NOMO-1 treated with dmso at 0.1 percent for 144 hours (cell line): ENCODE measurements at regions not wholly inside any gene's neighbourhood (a gene's known extent, or its start where the extent isn't known, plus 50 kb on each side); places are given as distances from the start of the nearest gene placed in this dataset.

Source experiments
- DNase-seq: peaks from one replicate; lab custom pipeline; 2025; ENCODE audit not compliant: unreplicated experiment; lab: John Stamatoyannopoulos, UW

DNA sequence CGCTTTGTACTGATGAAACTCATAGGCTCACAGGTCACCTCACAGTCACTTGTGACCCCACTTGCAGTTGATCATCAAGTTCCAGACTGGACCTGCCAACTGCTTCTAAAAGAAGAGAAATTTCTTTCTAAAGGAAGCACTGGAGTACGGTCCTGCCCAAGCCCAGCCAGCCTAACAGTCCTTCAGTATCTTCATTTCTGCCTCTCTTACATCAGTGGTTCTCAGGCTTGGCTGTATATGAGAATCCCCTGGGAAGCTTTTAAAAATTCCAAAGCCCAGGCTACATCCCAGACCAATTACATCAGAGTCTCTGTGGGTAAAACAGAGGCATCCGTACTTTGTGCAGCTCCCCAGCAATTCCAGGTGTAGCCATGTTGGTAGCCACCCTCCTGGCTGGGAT lies 282.1 kb downstream of the NFIB start:
- DNase-seq: no peak

DNA sequence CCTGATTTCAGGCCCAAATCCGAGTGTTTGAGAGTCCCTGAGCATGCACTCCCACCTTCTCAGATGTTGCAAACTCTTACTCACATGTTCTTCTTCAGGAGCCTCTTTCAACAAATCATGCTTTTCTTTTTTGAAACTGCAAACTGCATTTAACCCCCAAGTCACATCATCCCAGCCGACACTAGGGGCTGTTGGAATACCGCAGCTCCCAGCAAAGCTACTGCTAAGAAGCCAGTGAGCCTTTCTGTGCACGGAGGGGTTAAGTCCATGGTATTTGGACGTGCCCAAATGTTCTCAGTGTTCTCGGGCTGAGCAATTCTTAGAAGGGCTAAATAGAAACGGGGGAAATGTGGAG lies 282.9 kb downstream of the NFIB start:
- DNase-seq: no peak

DNA sequence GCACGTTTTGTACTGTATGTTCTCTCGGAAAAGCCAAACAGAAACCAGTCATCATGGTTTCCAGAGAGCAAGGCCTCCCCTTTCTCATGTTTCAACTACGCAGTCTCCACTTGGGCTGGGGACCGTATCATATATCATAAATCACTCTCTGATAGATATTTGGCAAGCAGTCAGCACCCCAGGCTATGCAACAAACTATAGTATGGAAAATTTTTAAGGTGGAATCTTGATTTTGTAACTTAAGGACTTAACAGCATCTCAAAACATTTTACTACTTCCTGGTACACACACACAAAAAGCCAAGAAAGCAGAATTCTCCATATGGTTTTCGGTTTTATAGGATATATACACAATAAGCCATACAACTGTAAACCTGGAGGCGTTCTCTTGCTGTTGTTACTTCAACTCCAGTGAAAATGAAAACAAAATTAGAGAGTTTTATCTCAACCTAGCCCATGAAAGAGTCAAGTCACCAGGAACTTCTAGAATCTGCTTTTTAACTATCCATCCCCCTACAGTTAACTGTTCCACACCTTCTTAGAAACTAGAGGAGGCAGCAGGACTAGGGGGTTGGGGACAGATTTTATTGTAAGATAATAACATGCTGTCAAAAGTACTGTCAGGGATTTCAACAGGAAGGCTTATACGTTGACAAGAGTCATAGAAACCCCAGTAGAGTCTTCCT lies 283.4 kb downstream of the NFIB start:
- no peak for DNase-seq

DNA sequence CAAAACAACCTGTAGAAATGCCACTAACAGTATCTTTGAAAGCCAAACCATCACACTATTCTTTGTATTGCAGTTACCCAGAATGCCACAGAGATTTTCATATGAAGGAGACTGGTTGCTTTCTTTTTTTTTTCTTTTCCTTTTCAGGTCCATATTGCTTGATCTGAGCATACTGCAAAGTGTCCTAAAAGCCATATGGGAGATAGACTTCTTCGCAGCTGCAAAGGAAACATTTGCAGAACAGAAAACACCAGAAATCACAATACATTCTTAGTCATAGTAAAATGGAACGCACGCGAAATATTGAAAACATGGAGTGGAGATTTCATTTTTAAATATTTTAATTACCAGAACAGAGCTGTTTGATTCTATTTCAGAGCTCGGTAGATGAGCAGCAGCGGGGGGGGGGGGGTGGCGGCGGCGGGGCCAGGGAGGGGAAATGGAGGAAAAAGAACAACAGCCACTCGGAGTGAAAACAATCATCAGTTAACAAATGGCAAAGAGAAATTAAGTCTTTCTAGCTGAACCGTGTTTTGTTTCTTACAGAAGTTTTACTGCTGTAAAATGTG lies 284.1 kb downstream of the NFIB start:
- no peak for DNase-seq

DNA sequence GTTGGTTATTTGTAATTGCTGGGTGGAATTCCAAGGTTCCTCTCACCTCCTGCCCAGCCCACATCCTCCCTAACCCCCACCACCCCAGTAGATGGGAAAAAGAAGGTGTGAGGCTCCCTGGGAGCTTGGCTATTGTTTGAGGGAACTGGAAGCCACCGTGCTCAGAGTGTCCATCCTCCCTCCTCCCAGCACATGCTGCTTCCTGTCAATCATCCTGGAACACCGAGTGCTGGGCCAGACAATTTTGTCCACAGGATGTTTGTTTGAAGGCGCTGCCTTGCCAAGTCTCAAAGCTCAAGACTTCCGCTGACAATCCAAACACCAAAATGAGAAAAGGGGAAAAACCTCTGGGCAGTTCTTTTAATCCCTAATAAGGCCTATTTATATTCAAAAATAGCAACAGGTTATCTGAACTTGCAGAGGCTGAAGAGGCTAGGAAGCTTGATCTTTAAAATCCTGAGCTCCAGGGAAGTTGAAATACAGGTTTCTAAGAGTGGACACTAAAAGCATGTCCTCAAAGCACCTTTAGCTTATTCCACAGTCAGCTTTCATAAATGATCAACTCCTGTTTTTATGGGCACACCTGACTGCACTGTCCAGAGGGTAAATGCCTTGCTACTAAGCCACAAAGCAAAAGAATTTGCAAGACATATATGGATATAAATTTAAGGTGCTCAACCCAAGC lies 286.7 kb downstream of the NFIB start:
- no peak for DNase-seq

DNA sequence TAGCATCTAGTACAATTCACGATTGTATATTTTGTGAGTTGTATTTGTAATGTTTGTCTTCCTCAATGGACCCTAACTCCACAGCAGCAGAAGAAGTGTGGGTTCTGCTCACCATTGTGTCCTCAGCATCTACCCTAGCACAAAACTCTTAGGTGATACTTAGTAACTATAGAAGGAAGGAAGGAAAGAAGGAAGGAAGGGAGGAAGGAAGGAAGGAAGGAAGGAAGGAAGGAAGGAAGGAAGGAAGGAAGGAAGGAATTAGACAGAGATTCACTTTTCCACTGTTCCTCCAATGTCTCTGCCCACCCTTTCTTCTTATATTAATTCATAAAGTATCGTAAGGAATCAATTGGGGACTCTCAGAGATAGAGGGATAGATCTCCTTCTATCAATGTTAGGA lies 288.2 kb downstream of the NFIB start:
- DNase-seq: no peak

DNA sequence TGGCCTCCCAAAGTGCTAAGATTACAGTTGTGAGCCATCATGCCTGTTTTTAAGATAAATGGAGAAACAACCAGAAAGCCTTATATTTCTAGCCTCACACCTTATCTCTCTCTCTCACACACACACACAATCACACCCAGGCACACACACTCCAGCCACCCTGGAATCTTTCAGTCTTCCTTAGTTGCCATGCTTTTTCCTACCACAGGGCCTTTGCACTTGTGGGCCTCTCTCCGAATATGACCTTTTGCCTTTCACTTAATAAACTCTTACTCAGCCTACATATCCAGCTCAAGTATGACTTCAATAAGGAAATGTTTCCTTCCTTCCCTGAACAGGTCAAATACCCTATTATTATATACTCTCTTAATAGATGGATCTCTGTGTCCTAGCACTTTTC lies 290.7 kb downstream of the NFIB start:
- DNase-seq: no peak

DNA sequence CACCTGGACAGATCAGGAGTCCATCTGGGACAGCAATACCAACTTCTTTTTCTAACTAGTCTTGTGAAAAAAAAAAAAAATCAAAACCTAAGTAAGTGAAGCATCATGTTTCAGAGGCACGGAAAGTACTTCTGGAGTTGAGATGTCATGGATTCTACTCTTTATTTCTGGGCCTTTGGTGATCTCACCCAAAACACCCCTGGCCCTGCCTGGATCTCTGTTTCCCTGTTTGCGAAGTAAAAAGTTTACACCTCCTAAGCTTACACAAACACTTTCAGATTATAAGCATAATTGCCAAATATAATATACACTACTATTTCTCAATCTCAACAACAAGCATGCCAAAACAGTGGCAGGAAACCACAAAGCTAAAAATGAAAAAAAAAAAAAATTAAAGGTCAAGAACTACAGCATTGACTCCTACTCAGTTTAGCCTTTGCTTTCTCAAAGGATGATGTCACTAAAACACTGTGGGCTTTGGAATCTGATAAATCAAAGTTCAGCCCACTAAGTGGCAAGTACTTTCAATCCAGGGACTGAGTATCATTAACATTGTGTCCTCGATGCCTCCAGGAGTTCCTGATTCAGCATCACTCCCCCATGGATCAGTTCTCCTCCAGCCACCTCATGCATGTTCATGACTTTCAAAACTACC lies 291.9 kb downstream of the NFIB start:
- no peak for DNase-seq

DNA sequence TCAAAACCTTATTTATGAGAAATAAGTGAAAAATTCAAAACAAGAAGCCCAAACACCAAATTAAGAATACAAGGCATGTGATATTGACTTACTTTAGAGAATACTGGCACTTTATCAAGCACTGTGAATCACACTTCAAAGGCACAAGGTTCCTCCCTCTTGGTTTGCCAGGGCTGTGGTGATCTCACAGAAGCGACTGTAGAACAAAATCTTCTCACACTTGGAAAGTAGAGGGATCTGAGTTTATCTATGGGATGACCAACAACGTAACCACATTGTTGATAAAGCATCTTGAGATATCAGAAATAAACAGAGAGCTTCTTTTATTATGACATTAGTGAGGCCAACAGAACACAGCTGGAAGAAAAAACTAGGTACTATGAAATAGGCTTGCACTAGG lies 295.9 kb downstream of the NFIB start:
- DNase-seq: no peak

DNA sequence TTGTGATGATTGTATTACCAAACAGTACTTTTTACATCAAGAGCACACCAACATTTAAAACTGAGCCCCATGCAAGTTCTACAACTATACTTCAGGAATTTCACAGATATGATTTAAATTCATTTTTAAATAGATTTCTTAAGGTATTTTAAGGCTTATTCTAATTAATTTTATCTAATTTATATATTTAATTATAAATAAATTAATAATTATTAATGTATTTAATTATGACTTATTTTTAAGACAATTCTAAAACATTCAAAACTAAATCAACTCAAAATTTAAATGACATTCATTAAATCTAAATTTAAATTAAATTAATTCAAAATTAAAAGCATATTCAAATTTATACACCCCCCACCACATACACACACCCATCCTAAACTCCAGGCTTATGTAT lies 299.2 kb downstream of the NFIB start:
- DNase-seq: no peak

DNA sequence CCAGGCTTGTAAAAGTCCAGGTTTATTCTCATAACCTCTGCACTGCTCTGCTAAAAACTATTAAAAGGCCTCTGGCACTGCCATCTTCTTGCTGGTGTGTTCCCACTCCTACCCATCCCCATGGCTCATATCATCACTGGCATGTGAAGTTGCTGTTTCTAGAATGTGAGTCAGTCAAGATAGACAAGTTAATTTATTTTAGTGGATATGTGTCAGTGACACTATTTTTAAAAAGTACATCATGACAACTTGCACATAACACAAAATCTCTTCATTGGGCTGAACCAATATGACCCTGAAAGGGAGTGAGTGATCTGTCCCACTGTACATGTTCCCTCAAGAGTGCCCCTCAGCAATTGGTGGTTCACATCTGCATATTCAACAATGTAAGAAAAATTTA lies 299.7 kb downstream of the NFIB start:
- DNase-seq: no peak

DNA sequence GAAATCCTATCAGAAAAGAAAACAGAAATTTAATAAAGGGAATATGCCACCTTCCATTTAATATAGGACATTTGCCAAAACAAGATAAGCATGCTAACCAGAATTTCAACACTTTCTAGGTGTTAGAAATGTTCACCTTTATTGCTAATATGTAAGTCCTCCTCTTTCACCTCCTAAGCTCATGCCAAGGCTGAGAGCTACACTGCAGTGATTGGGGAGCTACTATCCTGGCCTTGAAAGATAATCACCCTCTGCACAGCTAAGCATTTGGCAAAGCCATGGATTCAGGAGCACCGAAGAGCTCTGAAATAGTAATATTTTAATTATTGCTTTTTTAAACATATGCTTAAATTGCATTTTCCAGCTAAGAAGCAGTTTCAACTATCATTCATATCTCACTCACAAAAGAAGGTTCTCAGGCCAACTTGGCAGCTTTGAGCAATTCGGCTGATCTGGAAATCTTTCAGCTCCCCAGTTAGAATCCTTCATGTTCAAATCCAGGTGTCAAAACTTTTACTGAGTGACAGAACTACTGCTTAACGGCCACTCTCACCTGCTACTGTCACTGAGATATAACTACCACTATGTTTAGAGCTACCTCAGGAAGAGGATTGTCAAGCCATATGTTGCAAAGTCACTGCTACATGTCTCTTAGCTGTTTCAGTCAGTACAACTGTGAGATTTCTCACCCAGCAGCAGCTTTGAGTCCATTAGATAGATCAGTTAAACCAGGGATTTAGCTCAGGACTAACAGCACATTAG lies 302.0 kb downstream of the NFIB start:
- no peak for DNase-seq

DNA sequence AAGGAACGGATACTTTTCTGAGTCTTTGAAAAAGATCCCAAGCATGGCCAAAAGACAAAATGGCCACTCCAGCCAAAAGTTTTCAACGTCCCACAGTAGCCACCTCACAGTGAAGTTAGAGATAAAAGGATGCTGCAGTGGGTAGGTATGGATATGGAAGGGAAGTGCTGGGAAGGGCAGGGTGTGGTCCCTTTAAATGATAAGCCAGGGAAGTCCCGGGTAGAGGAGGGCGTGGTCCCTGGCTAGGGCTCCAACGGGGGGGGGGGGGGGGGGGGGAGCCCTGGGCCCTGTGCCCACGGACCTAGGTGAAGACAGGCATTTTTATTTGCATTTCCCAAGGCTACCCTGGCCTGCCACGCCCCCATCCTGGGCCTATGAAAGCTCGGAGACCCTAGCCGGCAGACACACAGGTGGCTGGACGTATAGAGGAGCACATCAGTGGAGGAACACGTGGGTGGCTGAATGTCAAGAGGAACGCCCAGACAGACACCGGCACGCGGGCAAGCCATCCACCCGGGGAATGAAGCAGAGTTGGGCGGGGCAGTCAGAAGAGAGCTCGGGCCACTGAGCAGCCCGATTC lies 306.7 kb downstream of the NFIB start:
- DNase-seq: no peak

DNA sequence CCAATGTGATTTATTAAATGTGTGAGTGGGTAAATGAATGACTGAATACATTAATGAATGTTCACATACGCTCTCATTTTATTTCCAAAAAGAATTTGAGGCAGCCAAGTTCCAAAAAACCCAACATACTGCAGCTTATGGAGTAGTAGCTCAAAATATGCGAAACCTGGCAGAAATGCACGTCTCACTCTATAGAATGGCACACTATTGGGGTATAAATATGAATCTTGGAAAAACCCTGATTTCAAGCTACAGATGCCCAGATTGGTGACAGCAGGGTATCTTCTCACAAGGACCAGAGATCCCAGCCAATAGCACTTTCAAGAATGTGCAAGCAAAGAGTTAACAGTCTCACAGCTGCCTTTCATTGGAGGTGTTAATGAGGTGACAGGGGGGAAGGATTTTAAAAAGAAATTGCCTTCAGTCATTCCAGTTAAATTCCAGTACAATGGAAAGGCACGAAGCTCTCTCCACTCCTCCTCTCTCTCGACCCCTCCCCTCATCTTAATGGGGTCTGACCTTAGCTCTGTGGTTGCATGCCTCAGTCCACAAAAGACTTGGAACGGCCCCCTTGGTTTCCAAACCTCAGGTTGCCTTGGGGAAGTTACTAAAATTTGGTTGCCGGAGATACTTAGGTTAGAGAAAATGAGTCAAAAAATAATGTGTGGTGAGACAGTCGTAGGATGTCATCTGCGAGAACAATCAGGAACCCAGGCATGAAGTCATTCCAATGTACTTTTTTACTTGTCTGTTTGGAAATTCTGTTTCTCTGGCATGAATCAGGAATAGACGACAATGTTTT lies 307.4 kb downstream of the NFIB start:
- no peak for DNase-seq

DNA sequence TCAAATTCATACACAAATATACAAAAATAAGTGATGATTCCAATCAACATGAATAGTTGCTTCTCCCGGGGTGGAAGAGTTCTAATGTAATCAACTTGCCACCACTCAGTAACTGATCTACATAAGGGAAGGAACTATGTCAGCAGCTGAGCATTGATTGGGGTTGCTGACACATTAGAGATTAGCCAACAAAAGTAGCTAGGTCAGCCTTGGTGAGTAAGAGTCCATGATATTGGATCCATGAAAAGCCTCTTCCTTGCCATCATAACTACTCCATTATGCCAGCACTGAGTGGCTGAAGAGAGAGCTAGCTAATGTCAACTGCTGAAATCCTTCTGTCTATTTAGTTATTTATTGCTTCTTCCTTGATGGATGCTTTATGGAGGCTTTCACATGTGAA lies 309.8 kb downstream of the NFIB start:
- DNase-seq: no peak

DNA sequence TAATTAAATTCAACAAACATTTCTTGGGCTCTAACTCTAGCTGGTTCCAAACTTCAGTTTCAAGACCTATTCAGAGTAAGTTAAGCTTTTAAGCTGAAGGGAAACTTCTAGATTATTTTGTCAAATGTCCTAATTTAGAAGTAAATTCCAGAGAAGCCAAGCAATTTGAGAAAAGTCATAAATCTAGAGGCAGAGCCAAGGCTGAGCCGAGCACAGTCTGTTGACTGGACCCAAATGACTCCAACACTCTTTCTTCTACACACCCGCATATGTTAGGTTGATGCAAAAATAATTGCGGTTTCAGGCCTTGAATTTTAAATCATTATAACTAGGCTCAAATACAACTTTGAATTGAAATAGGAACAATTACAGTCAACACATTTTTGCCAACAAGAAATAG lies 319.7 kb downstream of the NFIB start:
- DNase-seq: no peak

DNA sequence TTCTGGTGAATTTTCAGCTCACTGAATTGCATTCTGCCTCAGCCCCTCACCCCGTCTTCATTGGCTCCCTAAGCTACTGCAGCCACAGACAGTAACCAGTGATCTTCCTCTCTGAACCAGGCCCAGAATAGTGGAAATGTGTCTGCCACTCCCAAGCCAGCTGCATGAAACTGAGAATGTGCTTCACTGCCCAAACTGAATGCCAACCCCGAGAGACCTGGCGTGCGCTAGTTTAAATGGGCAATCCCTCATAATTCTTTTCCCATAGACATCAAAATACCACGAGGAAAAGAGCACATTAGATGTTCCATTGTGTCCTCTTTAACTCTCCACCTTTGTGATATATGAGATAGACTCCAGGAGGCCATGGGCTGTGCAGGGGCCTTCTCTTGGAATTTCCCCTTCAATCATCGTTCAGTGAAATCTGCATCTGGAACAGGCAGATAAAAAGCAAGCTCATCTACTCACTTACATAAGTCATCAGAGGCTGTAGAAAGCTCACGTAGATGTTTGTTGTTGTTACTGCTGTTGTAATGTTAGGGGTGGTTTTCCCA lies 320.2 kb downstream of the NFIB start:
- DNase-seq: no peak

DNA sequence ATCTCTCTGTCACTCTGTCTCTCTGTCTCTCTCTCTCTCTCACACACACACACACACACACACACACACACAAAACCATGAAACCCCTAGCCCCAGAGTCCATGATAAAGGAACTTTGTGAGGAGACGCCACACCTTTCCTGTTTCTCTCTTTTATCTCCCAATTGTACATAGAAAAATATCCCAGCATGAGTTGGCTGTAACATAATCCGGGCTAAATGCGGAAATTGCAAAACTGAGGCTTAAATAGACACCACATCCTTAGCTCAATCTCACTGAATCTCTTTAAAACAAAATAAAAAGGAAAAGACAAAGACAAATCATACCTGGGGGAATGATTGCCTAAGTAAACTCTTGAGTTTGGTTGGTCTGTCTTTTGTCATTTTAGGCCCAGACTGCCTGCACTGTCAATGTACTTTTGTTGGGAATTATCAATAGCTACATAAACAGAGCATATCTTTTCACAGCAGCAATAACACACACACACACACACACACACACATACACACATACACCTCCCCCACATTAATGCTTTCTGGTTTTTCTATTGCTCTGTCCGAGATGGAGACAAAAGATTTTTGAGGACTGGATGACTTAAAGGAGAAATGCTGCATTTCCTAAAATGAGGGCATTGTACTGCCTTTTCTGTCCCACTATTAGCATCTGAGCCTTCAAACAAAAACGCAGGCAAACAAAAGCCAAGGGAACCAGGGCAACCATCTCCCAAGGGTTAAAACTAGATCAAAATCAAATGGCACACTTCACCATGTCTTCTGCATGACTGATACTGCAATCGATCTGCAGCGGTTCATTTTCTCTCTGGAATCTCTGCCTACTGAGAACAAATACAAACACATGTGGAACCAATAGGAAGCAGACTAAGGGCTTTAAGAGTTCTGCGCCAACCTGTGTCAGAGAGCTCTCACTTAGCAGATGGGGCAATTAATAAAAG lies 321.5 kb downstream of the NFIB start:
- DNase-seq: no peak

DNA sequence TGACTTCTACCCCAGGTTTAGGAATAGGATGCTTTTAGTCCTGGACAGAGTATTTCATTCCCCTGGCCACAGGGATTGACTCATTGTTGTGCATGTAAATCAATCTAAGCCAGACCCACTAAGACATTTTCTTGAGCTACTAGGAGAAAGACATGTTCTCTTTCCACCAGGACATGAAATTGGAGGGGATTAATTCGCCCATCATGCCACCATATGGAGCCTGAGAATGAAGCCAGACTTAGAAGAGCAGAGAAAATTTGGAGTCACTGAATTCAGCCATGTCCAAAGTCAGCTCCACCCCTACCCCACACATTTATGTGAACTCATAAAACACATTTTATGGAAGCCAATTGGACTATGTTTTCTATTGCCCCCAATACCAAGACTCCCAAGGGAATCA lies 322.5 kb downstream of the NFIB start:
- DNase-seq: no peak
